GM21381 (cell line): ENCODE measurements at regions not wholly inside any gene's neighbourhood (a gene's known extent, or its start where the extent isn't known, plus 50 kb on each side); places are given as distances from the start of the nearest gene placed in this dataset.

Experiments used
- ATAC-seq: cut with Tn5 transposase; IDR thresholded peaks from one replicate; pipeline ENCODE4 v1.9.1; 2021; ENCODE audit warnings: mild to moderate bottlenecking, moderate library complexity; ENCODE audit not compliant: unreplicated experiment

- no peak for ATAC-seq
Measured at GRCh38 chr13:58592786-58593185, 961.2 kb downstream of the PCDH17 start.

- ATAC-seq: no peak
Measured at GRCh38 chr13:58594747-58595600, 963.4 kb downstream of the PCDH17 start.

DNA sequence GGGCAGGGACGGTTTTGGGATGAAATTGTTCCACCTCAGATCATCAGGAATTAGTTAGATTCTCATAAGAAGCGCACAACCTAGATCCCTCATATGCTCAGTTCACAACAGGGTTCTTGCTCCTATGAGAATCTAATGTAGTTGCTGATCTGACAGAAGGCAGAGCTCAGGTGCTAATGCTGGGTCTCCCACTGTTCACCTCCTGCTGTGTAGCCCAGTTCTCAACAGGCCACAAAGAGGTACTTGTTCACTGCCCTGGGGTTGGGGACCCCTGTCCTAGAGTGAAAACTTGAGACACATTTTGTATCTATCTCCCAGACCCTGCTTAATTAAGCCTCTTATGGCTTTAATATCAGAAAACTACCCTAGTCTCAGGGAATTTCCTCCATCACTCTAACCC, 966.0 kb downstream of the PCDH17 start:
- ATAC-seq: no peak

- no peak for ATAC-seq
Measured at GRCh38 chr13:58598241-58598640, 966.7 kb downstream of the PCDH17 start.

DNA sequence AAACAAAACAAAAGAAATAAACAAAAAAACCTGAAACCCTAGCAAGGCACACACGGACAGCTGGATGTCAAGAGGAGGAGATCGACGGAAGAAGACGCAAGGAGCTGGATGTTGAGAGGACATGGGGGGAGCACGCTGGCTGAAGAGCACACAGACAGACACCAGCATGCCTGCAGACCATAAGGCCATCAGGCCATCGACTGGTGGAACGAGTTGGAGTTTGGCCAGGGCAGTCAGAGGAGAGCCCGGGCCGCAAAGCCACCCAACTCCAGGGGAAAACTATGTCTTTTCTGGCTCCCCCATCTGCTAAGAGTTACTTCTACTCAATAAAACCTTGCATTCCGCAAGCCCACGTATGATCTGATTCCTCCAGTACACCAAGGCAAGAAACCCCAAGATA, 979.6 kb downstream of the PCDH17 start:
- ATAC-seq: no peak

DNA sequence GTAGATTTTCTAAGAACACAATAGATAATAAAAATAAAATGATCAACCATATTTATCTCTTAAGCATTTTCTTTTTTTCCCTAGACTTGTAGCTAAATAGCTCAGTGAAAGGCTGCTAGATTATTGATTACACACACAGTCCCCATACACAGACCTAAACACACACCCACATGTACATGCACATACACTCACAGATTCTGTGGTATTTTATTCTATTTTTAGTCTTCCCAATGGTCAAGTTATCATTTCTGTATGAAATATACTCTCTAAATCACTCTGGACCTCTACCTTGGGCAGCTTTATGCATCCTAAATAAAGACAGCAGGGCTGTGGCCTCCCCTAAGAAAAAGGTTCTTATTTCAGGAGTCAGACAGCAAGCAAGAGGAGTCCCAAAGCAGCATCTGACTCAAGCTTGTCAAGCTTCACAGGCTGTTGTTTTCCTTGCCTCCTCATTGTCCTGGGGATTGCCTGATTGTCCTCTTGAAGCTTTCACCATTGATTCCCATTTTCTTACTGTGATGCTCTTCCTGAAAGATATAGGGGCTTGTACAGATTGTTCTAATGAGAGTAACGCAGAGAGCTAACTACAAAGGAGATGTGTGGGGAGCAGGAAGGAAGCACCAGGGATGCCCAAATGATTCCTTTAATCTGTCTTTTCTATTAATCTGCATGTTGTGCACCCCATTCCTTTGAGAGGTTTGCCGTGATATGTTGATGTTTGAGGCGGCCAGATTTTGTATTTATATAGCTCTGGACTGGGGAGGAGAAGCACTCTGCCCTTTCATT, 986.5 kb downstream of the PCDH17 start:
- ATAC-seq: no peak

DNA sequence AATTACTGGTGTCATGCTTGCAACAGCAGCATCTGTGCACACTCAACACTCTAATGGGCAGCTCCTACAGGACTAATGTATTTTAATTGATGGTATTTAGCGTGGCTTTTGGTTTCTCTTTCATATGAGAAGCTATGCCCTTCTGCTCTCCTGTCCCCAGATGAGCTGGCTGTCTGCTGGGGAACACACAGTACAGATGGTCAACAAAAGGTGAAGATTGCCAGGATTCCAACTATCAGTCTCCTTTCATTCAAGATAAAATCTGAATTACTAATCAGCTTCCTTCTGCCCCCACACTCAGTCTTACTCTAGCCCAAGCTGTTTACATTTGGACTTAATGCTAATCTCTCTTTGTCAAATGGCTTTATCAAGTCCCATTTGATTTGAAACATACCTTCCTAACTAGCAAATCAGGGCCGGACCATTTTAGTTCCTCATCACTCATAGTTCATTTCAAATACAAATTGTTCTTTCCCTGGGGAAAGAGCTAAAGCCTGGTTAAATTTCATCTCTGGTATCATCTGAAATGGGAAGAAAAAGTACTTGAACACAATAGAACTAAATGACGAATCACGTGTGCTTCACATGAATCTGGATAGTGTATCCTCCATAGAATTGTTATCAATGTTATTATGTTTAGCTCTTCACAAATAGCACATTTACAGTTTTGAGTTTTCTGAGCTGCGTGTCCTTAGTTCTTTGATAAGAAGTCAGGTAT, 988.0 kb downstream of the PCDH17 start:
- ATAC-seq: no peak

- no peak for ATAC-seq
Measured at GRCh38 chr13:58620176-58620575, 988.6 kb downstream of the PCDH17 start.

- ATAC-seq: no peak
Measured at GRCh38 chr13:58625703-58626389, 994.3 kb downstream of the PCDH17 start.

DNA sequence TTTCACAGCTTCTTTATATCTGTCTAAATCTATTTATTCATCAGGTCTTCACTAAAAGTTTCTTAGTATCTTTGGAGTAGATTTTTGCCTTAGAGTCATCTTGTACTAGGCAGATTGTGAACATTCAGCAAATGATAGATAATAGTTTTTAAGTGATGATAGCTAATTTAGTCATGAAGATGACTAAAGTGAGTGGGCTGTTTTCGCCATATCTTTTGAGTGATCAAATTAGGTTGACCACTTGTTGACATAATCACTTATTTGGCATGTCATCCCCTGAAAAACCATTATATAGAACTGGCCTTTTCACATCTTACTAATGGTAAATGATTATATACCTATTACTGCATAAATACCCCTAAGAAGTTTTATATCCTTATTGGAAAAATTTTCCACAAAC, 999.2 kb downstream of the PCDH17 start:
- ATAC-seq: no peak

DNA sequence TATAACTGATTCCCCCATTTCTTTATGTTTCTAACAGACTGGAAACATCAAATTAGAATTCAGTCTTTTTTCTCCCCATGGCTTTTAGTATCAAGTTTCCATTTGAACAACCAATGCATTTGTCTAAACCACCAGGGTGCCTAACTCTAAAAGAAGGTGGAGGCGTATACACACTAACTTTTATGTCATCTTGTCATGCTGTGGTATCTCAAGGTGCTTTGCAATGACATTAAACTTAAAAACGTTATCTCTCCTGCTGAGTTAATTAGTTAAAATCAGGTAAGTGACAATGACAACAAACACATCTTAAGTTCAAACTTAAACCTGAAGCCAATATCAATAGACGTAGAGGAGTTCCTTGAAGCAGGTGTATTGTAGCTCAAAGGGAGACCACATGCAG, 1001.7 kb downstream of the PCDH17 start:
- ATAC-seq: no peak

- ATAC-seq: no peak
Measured at GRCh38 chr13:58655086-58655485, 1023.5 kb downstream of the PCDH17 start.

- ATAC-seq: no peak
Measured at GRCh38 chr13:58660826-58661225, 1029.3 kb downstream of the PCDH17 start.

DNA sequence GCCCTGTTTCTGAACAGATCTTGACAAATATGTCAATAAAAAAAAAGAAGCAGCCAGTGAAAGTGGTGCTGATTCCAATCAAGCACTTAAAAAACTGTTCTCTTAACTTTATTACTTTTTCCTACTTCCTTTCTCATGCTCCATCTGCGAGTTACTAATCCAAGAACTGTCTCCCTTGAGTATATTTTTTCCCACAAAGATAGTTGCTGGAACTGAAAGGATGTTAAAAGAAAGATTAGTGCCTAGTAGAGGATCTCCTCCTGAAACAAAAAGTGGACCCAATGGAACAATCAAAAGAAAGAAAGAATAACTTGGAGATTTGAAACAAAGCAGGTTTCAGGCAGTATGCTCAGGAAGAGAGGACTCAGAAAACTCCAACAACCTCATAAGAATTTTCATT, 1034.8 kb downstream of the PCDH17 start:
- ATAC-seq: no peak

GRCh38 chr13:58667096-58667495, 1035.6 kb downstream of the PCDH17 start:
- ATAC-seq: no peak

DNA sequence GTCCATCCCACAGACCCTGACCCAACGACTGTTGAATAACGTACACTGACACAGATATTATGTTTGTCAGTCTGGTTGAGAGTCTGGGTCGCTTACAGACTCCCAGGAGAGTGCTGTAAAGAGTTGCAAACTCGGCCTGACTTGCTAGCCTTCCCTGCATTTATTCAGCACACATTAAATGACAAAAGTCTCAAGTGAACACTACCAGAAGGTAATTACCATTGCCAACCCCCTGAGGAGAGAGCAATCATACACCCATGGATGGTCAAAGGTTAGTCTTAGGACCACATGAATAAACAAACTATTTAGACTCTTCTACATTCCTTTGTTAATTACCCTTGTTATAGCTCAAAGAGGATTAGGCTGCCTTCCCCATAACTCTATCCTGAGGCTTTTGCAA, 1048.6 kb downstream of the PCDH17 start:
- no peak for ATAC-seq

- ATAC-seq: no peak
Measured at GRCh38 chr13:58682616-58683015, 1051.1 kb downstream of the PCDH17 start.

DNA sequence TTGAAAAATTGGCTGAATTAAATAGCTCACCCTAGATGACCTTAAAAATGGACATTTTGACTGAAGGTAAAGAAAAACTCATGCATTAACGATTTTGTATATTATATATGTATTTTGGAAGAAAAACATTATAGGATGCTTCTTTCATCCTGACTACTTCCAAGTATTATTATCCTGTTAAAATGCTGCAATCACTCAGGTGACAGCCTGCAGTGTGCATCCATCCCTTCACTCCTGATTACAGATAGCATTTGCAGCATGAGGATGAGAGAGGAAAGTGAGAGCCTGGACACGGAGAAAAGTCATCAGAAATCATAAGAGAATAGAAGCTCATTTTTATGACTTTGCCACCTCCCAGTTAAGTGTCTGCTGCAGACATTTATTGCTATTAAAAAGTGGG, 1055.6 kb downstream of the PCDH17 start:
- no peak for ATAC-seq

DNA sequence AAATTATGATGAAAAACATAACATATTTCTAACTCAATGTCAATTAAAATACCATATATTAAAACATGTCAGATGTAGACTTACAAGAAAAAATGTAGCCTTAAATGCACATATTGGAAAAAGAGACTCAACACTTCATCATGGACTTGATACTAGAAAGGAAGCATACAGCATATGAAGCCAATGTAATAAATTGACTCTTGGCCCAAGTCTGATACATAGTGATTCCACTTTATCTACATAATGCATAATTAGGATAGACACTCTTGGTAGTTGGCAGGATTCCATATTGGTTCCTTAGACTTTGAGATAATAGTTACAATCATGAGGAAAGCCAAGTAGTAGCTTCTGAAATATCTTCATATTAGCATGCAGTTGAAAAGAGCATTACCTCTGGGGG, 1067.0 kb downstream of the PCDH17 start:
- no peak for ATAC-seq

DNA sequence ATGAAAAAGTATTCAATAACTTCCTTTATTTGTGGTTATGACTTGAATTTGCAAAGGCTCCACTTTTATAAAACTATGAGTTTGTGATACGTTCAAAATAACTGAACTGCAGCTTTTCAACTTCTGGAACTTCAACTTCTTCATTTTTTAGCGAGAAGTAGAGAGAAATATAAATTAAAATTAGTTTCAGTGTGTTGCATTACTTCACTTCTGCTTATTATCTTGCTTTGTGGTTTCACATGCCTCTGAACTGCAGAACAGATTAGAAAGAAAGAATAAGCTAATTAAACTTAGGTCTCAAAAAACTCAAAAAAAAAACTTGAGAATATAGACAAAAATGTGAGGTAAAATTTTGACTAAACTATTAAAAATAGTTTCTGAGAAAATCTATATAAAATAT, 1073.4 kb downstream of the PCDH17 start:
- ATAC-seq: no peak

GRCh38 chr13:58706421-58706820, 1074.9 kb downstream of the PCDH17 start:
- ATAC-seq: no peak
